H1 (cell line): ENCODE measurements at regions not wholly inside any gene's neighbourhood (a gene's known extent, or its start where the extent isn't known, plus 50 kb on each side); places are given as distances from the start of the nearest gene placed in this dataset.

Experiments used
- CTCF ChIA-PET: fragments of 300-600 bp; sonication (Branson Sonifier 250); formaldehyde crosslinking; loops from one replicate; lab custom pipeline; 2021; ENCODE audit not compliant: partially characterized antibody; lab: Charles Lee
- POLR2A ChIA-PET: fragments of 300-600 bp; sonication (Branson Sonifier 250); formaldehyde crosslinking; loops from one replicate; lab custom pipeline; 2021; ENCODE audit warnings: inconsistent platforms; ENCODE audit not compliant: partially characterized antibody; lab: Charles Lee
- DNase-seq, 2 experiments: peaks; one replicate each; pipeline versions ENCODE4 v3.0.0 to v3.0.0-alpha.2; 2010 to 2022; ENCODE audit warnings: low spot score in 2 of 2, low read depth in 1 of 2, mixed read lengths in 1 of 2
- FAIRE-seq: peaks from 2 replicates; lab custom pipeline; 2011; peaks lifted over from hg19 to GRCh38; lab: Jason Lieb, UNC
- H2AFZ ChIP-seq: 2 replicates; pipeline ENCODE4 v1.8.1; 2012; ENCODE audit warnings: low read length, inconsistent platforms
- H2AK5ac ChIP-seq: 2 replicates; pipeline ENCODE4 v1.6.1; 2013; ENCODE audit warnings: low read depth, low read length
- H2BK120ac ChIP-seq: replicated peaks from 2 replicates; pipeline ENCODE3; 2013; ENCODE audit warnings: low read depth, low read length, inconsistent platforms
- H2BK12ac ChIP-seq: 2 replicates; pipeline ENCODE4 v1.6.1; 2013; ENCODE audit warnings: low read depth, low read length
- H2BK15ac ChIP-seq: 2 replicates; pipeline ENCODE4 v1.6.1; 2013; ENCODE audit warnings: low read length
- H2BK20ac ChIP-seq: 2 replicates; pipeline ENCODE4 v1.6.1; 2013; ENCODE audit warnings: low read length
- H2BK5ac ChIP-seq: 2 replicates; pipeline ENCODE4 v1.6.1; 2013; ENCODE audit warnings: low read depth, low read length
- H3K14ac ChIP-seq: 2 replicates; pipeline ENCODE4 v1.6.1; 2013; ENCODE audit warnings: inconsistent platforms; ENCODE audit not compliant: insufficient read length
- H3K18ac ChIP-seq: 2 replicates; pipeline ENCODE4 v1.6.1; 2013; ENCODE audit warnings: low read length; ENCODE audit errors: extremely low read depth
- H3K23ac ChIP-seq: 2 replicates; pipeline ENCODE4 v1.6.1; 2013; ENCODE audit warnings: inconsistent platforms; ENCODE audit not compliant: insufficient read length
- H3K23me2 ChIP-seq: 2 replicates; pipeline ENCODE4 v1.6.1; 2013; ENCODE audit warnings: low read depth, low read length
- H3K27ac ChIP-seq: 2 replicates; pipeline ENCODE4 v1.6.1; 2011; ENCODE audit warnings: low read depth, low read length, inconsistent platforms
- H3K27me3 ChIP-seq, 4 experiments: replicated peaks in 1 of 4; 1 replicate in 1 of 4; 2 replicates in 3 of 4; pipeline versions ENCODE4 v1.6.1 to v1.8.1; 2011 to 2013; ENCODE audit warnings: low read length in 3 of 4, mild to moderate bottlenecking in 3 of 4, inconsistent platforms in 2 of 4, mixed read lengths in 2 of 4, moderate library complexity in 1 of 4; ENCODE audit not compliant: control insufficient read depth in 3 of 4, insufficient read depth in 3 of 4; ENCODE audit errors: extremely low read depth in 1 of 4
- H3K36me3 ChIP-seq, 4 experiments: 2 replicates each; pipeline versions ENCODE4 v1.6.1 to v1.8.1; 2011 to 2013; ENCODE audit warnings: mild to moderate bottlenecking in 4 of 4, low read length in 3 of 4, moderate library complexity in 2 of 4, control low read depth in 1 of 4, inconsistent platforms in 1 of 4; ENCODE audit not compliant: insufficient read depth in 4 of 4, control insufficient read depth in 2 of 4
- H3K4ac ChIP-seq: replicated peaks from 2 replicates; pipeline ENCODE3; 2013; ENCODE audit warnings: low read length, low read depth, mixed read lengths, inconsistent platforms; ENCODE audit not compliant: insufficient read length
- H3K4me1 ChIP-seq, 4 experiments: replicated peaks in 1 of 4; 1 replicate in 1 of 4; 2 replicates in 3 of 4; pipeline versions ENCODE4 v1.6.1 to v1.8.1; 2011 to 2013; ENCODE audit warnings: low read length in 3 of 4, inconsistent platforms in 2 of 4, mixed read lengths in 1 of 4; ENCODE audit not compliant: insufficient read depth in 4 of 4, control insufficient read depth in 3 of 4
- H3K4me2 ChIP-seq, 2 experiments: 2 replicates each; pipeline versions ENCODE4 v1.6.1 to v1.8.1; 2011 to 2013; ENCODE audit warnings: low read depth in 2 of 2, low read length in 2 of 2, control low read depth in 1 of 2, inconsistent platforms in 1 of 2, mild to moderate bottlenecking in 1 of 2; ENCODE audit not compliant: insufficient read depth in 1 of 2
- H3K4me3 ChIP-seq, 4 experiments: fragments of 200-600, 300-600 bp in 1 of 4; sonication (generic), shearing (Covaris generic), sonication (Bioruptor Twin) in 1 of 4; 2 replicates each; pipeline versions ENCODE4 v1.5.1 to v1.8.1; 2011 to 2016; ENCODE audit warnings: low read length in 4 of 4, low read depth in 3 of 4, control low read depth in 2 of 4, inconsistent platforms in 2 of 4, mild to moderate bottlenecking in 2 of 4, mixed read lengths in 1 of 4, moderate library complexity in 1 of 4; ENCODE audit not compliant: insufficient read depth in 2 of 4; ENCODE audit errors: extremely low read depth in 1 of 4
- H3K56ac ChIP-seq: replicated peaks from 2 replicates; pipeline ENCODE3; 2013; ENCODE audit warnings: low read depth, mild to moderate bottlenecking, mixed read lengths, low read length, inconsistent platforms; ENCODE audit not compliant: insufficient read length
- H3K79me1 ChIP-seq: 2 replicates; pipeline ENCODE4 v1.6.1; 2013; ENCODE audit warnings: low read depth, low read length, control low read depth
- H3K79me2 ChIP-seq, 2 experiments: 2 replicates each; pipeline versions ENCODE4 v1.6.1 to v1.8.1; 2012 to 2013; ENCODE audit warnings: low read length in 2 of 2, mild to moderate bottlenecking in 2 of 2, inconsistent platforms in 1 of 2; ENCODE audit not compliant: insufficient read depth in 2 of 2, control insufficient read depth in 1 of 2
- H3K9ac ChIP-seq, 4 experiments: replicated peaks in 1 of 4; 1 replicate in 1 of 4; 2 replicates in 3 of 4; pipeline versions ENCODE4 v1.6.1 to v1.8.1; 2011 to 2013; ENCODE audit warnings: low read depth in 3 of 4, low read length in 3 of 4, control low read depth in 2 of 4, mild to moderate bottlenecking in 2 of 4, moderate library complexity in 2 of 4, inconsistent platforms in 1 of 4; ENCODE audit errors: extremely low read depth in 1 of 4
- H3K9me3 ChIP-seq, 2 experiments: 2 replicates each; pipeline versions ENCODE4 v1.6.1 to v1.8.1; 2012 to 2013; ENCODE audit warnings: mild to moderate bottlenecking in 2 of 2, moderate library complexity in 2 of 2, control low read depth in 1 of 2, inconsistent platforms in 1 of 2, low read depth in 1 of 2, low read length in 1 of 2, mixed read lengths in 1 of 2; ENCODE audit not compliant: insufficient read depth in 2 of 2
- H4K20me1 ChIP-seq, 2 experiments: replicated peaks in 1 of 2; 2 replicates each; pipeline versions ENCODE3 to v1.8.1; 2011 to 2013; ENCODE audit warnings: inconsistent platforms in 2 of 2, low read length in 2 of 2, mild to moderate bottlenecking in 1 of 2; ENCODE audit not compliant: insufficient read depth in 2 of 2, control insufficient read depth in 1 of 2
- H4K5ac ChIP-seq: 2 replicates; pipeline ENCODE4 v1.6.1; 2013; ENCODE audit warnings: low read length, low read depth, mixed read lengths, inconsistent platforms; ENCODE audit not compliant: insufficient read length
- H4K8ac ChIP-seq: 2 replicates; pipeline ENCODE4 v1.8.0; 2013; ENCODE audit warnings: mild to moderate bottlenecking, moderate library complexity, low read length, inconsistent platforms; ENCODE audit not compliant: insufficient read depth; ENCODE audit errors: extremely low read depth
- H4K91ac ChIP-seq: replicated peaks from 2 replicates; pipeline ENCODE3; 2013; ENCODE audit warnings: low read length, mixed read lengths, inconsistent platforms; ENCODE audit not compliant: insufficient read length
- CREB1 ChIP-seq: IDR thresholded peaks from 2 replicates; pipeline ENCODE4 v1.6.1; 2012; ENCODE audit warnings: inconsistent platforms
- EP300 ChIP-seq, 2 experiments: IDR thresholded peaks; 1 replicate in 1 of 2; 2 replicates in 1 of 2; pipeline ENCODE4 v1.6.1; 2011 to 2012; ENCODE audit warnings: low read depth in 2 of 2, low read length in 2 of 2, mild to moderate bottlenecking in 2 of 2, borderline replicate concordance in 1 of 2, inconsistent platforms in 1 of 2, moderate library complexity in 1 of 2
- GABPA ChIP-seq: IDR thresholded peaks from 2 replicates; pipeline ENCODE4 v1.6.1; 2011; ENCODE audit warnings: mild to moderate bottlenecking, low read length, moderate library complexity, borderline replicate concordance; ENCODE audit not compliant: insufficient read depth
- GTF2F1 ChIP-seq: IDR thresholded peaks from 2 replicates; pipeline ENCODE4 v1.6.1; 2012; ENCODE audit warnings: low read depth, low read length, improper control_type of control experiment, borderline replicate concordance
- HDAC6 ChIP-seq: IDR thresholded peaks from one replicate; pipeline ENCODE4 v1.7.1; 2012; ENCODE audit warnings: low read depth, mild to moderate bottlenecking, inconsistent platforms, low read length, moderate library complexity
- KDM5A ChIP-seq: fragments of 200-600 bp; IDR thresholded peaks from 2 replicates; pipeline ENCODE4 v1.7.1; 2012; ENCODE audit warnings: mild to moderate bottlenecking, low read length, inconsistent platforms, mixed read lengths
- PHF8 ChIP-seq: fragments of 200-600 bp; sonication (generic); conservative IDR thresholded peaks from 2 replicates; pipeline ENCODE4 v1.7.1; 2012; ENCODE audit warnings: low read depth, mild to moderate bottlenecking, inconsistent platforms, low read length, moderate library complexity
- POU5F1 ChIP-seq: IDR thresholded peaks from 2 replicates; pipeline ENCODE4 v1.6.1; 2011; ENCODE audit warnings: low read depth, mild to moderate bottlenecking, low read length, moderate library complexity
- RAD21 ChIP-seq, 2 experiments: IDR thresholded peaks in 1 of 2; conservative IDR thresholded peaks in 1 of 2; 2 replicates each; pipeline ENCODE4 v1.6.1; 2011; ENCODE audit warnings: low read depth in 2 of 2, low read length in 2 of 2, improper control_type of control experiment in 1 of 2, inconsistent platforms in 1 of 2, mild to moderate bottlenecking in 1 of 2, moderate library complexity in 1 of 2
- SAP30 ChIP-seq: fragments of 300-600 bp; sonication (generic); IDR thresholded peaks from 2 replicates; pipeline ENCODE4 v1.7.1; 2012; ENCODE audit warnings: low read length, moderate library complexity, mild to moderate bottlenecking, inconsistent platforms; ENCODE audit not compliant: insufficient read depth, insufficient replicate concordance
- TAF1 ChIP-seq: IDR thresholded peaks from 2 replicates; pipeline ENCODE4 v1.6.1; 2011; ENCODE audit warnings: mild to moderate bottlenecking, low read depth, low read length
- TCF12 ChIP-seq: IDR thresholded peaks from 2 replicates; pipeline ENCODE4 v1.6.1; 2011; ENCODE audit warnings: low read depth, mild to moderate bottlenecking, low read length
- ZNF274 ChIP-seq: IDR thresholded peaks from 2 replicates; pipeline ENCODE4 v1.7.0; 2012; ENCODE audit warnings: low read length, borderline replicate concordance; ENCODE audit errors: extremely low read depth
- WGBS, 2 experiments: shearing (Covaris generic) in 1 of 2; methylation state at CpG; one replicate each; pipeline versions ENCODE4 v1.1.6 to v1.1.7; 2013 to 2015; ENCODE audit warnings: low lambda C conversion rate in 2 of 2, mixed read lengths in 2 of 2, inconsistent platforms in 1 of 2, low coverage in 1 of 2, missing lambda C conversion rate in 1 of 2; ENCODE audit not compliant: insufficient replicate concordance in 2 of 2, insufficient coverage in 1 of 2, insufficient read length in 1 of 2; ENCODE audit errors: extremely low coverage in 1 of 2, missing lambda C conversion rate in 1 of 2; 5-methylcytosine and 5-hydroxymethylcytosine counted together

GRCh38 chr14:55927028-55927427 is 191.2 kb upstream of the PELI2 start:
- Histone ChIP-seq H2BK5ac (no peak overlapping the region), H2AK5ac (no peak overlapping the region), H4K91ac (no peak overlapping the region), H3K14ac (no peak overlapping the region), H4K5ac (no peak overlapping the region), H2AFZ (no peak overlapping the region), H3K4me1 (peaks cover 2 to 11% (median 3%) of the 10 kb centered on the region in 4 experiments; a peak in 6 of 7 replicates), H3K23me2 (no peaks in the 10 kb centered on the region), H2BK12ac (no peak overlapping the region), H3K4me2 (no peak overlapping the region), H4K20me1 (no peaks in the 10 kb centered on the region), H3K9me3 (no peaks in the 10 kb centered on the region), H3K9ac (no peak overlapping the region), H2BK20ac (no peak overlapping the region), H3K79me1 (no peaks in the 10 kb centered on the region), H3K4ac (no peak overlapping the region), H3K27ac (no peak overlapping the region), H3K36me3 (no peaks in the 10 kb centered on the region), H3K79me2 (no peaks in the 10 kb centered on the region), H2BK15ac (no peak overlapping the region), H3K23ac (no peak overlapping the region), H3K4me3 (no peak overlapping the region), H3K18ac (no peak overlapping the region), H3K56ac (no peak overlapping the region), H2BK120ac (no peak overlapping the region), H4K8ac (no peak overlapping the region), H3K27me3 (no peaks in the 10 kb centered on the region)
- no peak for TF ChIP-seq SAP30
- TF ChIP-seq ZNF274 = no peak
- TF ChIP-seq CREB1 = no peak
- TF ChIP-seq TCF12 = no peak
- no peak for TF ChIP-seq HDAC6
- TF ChIP-seq PHF8 = no peak
- TF ChIP-seq POU5F1 = no peak
- no peak for TF ChIP-seq KDM5A
- no peak for TF ChIP-seq EP300 (IDR thresholded peaks at IDR 0.05; ENCODE audit: borderline replicate concordance in 1 of 2, low read depth in 2 of 2, low read length in 2 of 2)
- no peak for TF ChIP-seq RAD21 (IDR thresholded peaks at IDR 0.05 in 1 of 2, conservative IDR thresholded peaks at IDR 0.05 in 1 of 2; ENCODE audit: low read depth in 2 of 2, low read length in 2 of 2)
- no peak for TF ChIP-seq TAF1
- TF ChIP-seq GABPA = no peak
- no peak for TF ChIP-seq GTF2F1
- FAIRE-seq = no peak
- ChIA-PET CTCF (interaction anchor here (0.7 kb wide), 1 partner anchor 173 kb away, joined by 3 read pairs; no protein-coding TSS in a partner anchor), POLR2A (no interaction called here)
- WGBS, 2 experiments = 83% methylated on average over 2 of the region's 2 CpGs; no CpG with 5 or more reads in 1 of the 2 experiments
- no peak for DNase-seq
